SK-N-SH (cell line): ENCODE measurements at regions not wholly inside any gene's neighbourhood (a gene's known extent, or its start where the extent isn't known, plus 50 kb on each side); places are given as distances from the start of the nearest gene placed in this dataset.

Source experiments
- CTCF ChIA-PET: fragments of 300-600, 350-600 bp; formaldehyde crosslinking; extraction: SDS; loops from one replicate; lab custom pipeline; 2021; lab: Yijun Ruan, JAX
- POLR2A ChIA-PET: fragments of 350-600 bp; sonication (Branson Sonifier 250); formaldehyde crosslinking; extraction: SDS; loops from one replicate; lab custom pipeline; 2020; ENCODE audit warnings: antibody characterized with exemption, inconsistent platforms; lab: Yijun Ruan, JAX
- DNase-seq: peaks from one replicate; pipeline ENCODE4 v3.0.0; 2012
- H2AFZ ChIP-seq: fragments of 200-600 bp; sonication (generic); 2 replicates; pipeline ENCODE4 v1.8.1; 2016; ENCODE audit warnings: antibody characterized with exemption, mild to moderate bottlenecking, low read depth
- H3F3A ChIP-seq: fragments of 200-600 bp; sonication (generic); replicated peaks from 2 replicates; pipeline ENCODE3; 2016; ENCODE audit warnings: antibody characterized with exemption, mild to moderate bottlenecking; ENCODE audit not compliant: insufficient read depth
- H3K27ac ChIP-seq, 2 experiments: fragments of 200-500 bp in 1 of 2; fragments of 200-600 bp in 1 of 2; sonication (Bioruptor generic) in 1 of 2; sonication (generic), shearing (Covaris generic) in 1 of 2; 2 replicates each; pipeline versions ENCODE4 v1.5.1 to v1.6.1; 2014 to 2016; ENCODE audit warnings: low read depth in 2 of 2, inconsistent platforms in 1 of 2, low read length in 1 of 2, mild to moderate bottlenecking in 1 of 2, mixed read lengths in 1 of 2
- H3K27me3 ChIP-seq: fragments of 200-600 bp; sonication (generic), shearing (Covaris generic); 2 replicates; pipeline ENCODE4 v1.6.1; 2016; ENCODE audit warnings: mixed run types; ENCODE audit not compliant: insufficient read depth
- H3K36me3 ChIP-seq, 2 experiments: fragments of 200-500 bp in 1 of 2; fragments of 200-600 bp in 1 of 2; sonication (Bioruptor generic) in 1 of 2; sonication (generic) in 1 of 2; replicated peaks in 1 of 2; 2 replicates each; pipeline versions ENCODE3 to v1.5.1; 2014 to 2016; ENCODE audit warnings: low read length in 1 of 2, mild to moderate bottlenecking in 1 of 2; ENCODE audit not compliant: insufficient read depth in 2 of 2, control insufficient read depth in 1 of 2
- H3K4me1 ChIP-seq, 2 experiments: fragments of 200-500 bp in 1 of 2; fragments of 200-600 bp in 1 of 2; sonication (Bioruptor generic) in 1 of 2; sonication (generic), shearing (Covaris generic) in 1 of 2; 2 replicates each; pipeline versions ENCODE4 v1.5.1 to v1.6.1; 2014 to 2016; ENCODE audit warnings: low read depth in 1 of 2, low read length in 1 of 2, mixed run types in 1 of 2; ENCODE audit not compliant: insufficient read depth in 2 of 2, control insufficient read depth in 1 of 2
- H3K4me2 ChIP-seq: fragments of 200-600 bp; sonication (generic), shearing (Covaris generic); 2 replicates; pipeline ENCODE4 v1.6.1; 2017; ENCODE audit warnings: mixed run types
- H3K4me3 ChIP-seq, 2 experiments: fragments of 200-500 bp in 1 of 2; fragments of 200-600 bp in 1 of 2; sonication (Bioruptor generic) in 1 of 2; sonication (generic), shearing (Covaris generic) in 1 of 2; 2 replicates each; pipeline versions ENCODE4 v1.5.1 to v1.8.1; 2014 to 2016; ENCODE audit warnings: low read depth in 2 of 2, inconsistent platforms in 1 of 2, low read length in 1 of 2, mild to moderate bottlenecking in 1 of 2, mixed read lengths in 1 of 2, moderate library complexity in 1 of 2
- H3K79me2 ChIP-seq: fragments of 200-600 bp; sonication (generic); 2 replicates; pipeline ENCODE4 v1.8.1; 2017; ENCODE audit warnings: mild to moderate bottlenecking; ENCODE audit not compliant: insufficient read depth
- H3K9ac ChIP-seq: fragments of 200-600 bp; sonication (generic); 2 replicates; pipeline ENCODE4 v1.6.1; 2017; ENCODE audit warnings: mixed run types
- H3K9me2 ChIP-seq: fragments of 200-600 bp; sonication (generic); 2 replicates; pipeline ENCODE4 v1.6.1; 2017; ENCODE audit warnings: mixed run types
- H3K9me3 ChIP-seq: fragments of 200-600 bp; sonication (generic); 2 replicates; pipeline ENCODE4 v1.6.1; 2017; ENCODE audit warnings: mixed run types, mild to moderate bottlenecking, moderate library complexity
- H4K20me1 ChIP-seq: fragments of 200-600 bp; sonication (generic); 2 replicates; pipeline ENCODE4 v1.6.1; 2017; ENCODE audit warnings: mild to moderate bottlenecking, mixed run types; ENCODE audit not compliant: insufficient read depth
- GABPA ChIP-seq: IDR thresholded peaks from 2 replicates; pipeline ENCODE4 v1.4.0; 2012; ENCODE audit warnings: low read depth, mild to moderate bottlenecking
- JUND ChIP-seq: IDR thresholded peaks from 2 replicates; pipeline ENCODE4 v1.4.0; 2012
- MEF2A ChIP-seq: IDR thresholded peaks from 2 replicates; pipeline ENCODE4 v1.4.0; 2012; ENCODE audit warnings: low read depth, borderline replicate concordance
- NFIC ChIP-seq: IDR thresholded peaks from 2 replicates; pipeline ENCODE4 v1.4.0; 2012; ENCODE audit warnings: borderline replicate concordance
- POLR2AphosphoS5 ChIP-seq: IDR thresholded peaks from 2 replicates; pipeline ENCODE4 v1.6.1; 2012; ENCODE audit warnings: low read depth, low read length
- RAD21 ChIP-seq: IDR thresholded peaks from 2 replicates; pipeline ENCODE4 v1.6.1; 2012; ENCODE audit warnings: mild to moderate bottlenecking, low read length
- RXRA ChIP-seq: IDR thresholded peaks from 2 replicates; pipeline ENCODE4 v1.4.0; 2012; ENCODE audit warnings: low read depth, mild to moderate bottlenecking, borderline replicate concordance
- SIN3A ChIP-seq: IDR thresholded peaks from 2 replicates; pipeline ENCODE4 v1.6.1; 2012; ENCODE audit warnings: low read depth, mild to moderate bottlenecking, low read length, moderate library complexity, borderline replicate concordance
- SMC3 ChIP-seq: IDR thresholded peaks from 2 replicates; pipeline ENCODE4 v1.6.1; 2012; ENCODE audit warnings: low read depth, low read length, improper control_type of control experiment
- TAF1 ChIP-seq: IDR thresholded peaks from 2 replicates; pipeline ENCODE4 v1.6.1; 2012; ENCODE audit warnings: low read depth, mild to moderate bottlenecking, low read length, moderate library complexity, borderline replicate concordance
- WGBS: methylation state at CpG from one replicate; pipeline ENCODE4 v1.1.6; 2017; ENCODE audit warnings: low lambda C conversion rate; 5-methylcytosine and 5-hydroxymethylcytosine counted together
- TF ChIP-seq, protein P1 (sequence below): fragments of 200-600 bp; sonication (generic); IDR thresholded peaks from 2 replicates; pipeline ENCODE4 v1.6.1; 2017; ENCODE audit warnings: antibody characterized with exemption, mild to moderate bottlenecking, moderate library complexity
- TF ChIP-seq, protein P2 (sequence below): IDR thresholded peaks from 2 replicates; pipeline ENCODE4 v1.6.1; 2012; ENCODE audit warnings: mild to moderate bottlenecking, low read depth, low read length, moderate library complexity
- TF ChIP-seq, protein P3 (sequence below): IDR thresholded peaks from 2 replicates; pipeline ENCODE4 v1.4.0; 2012; ENCODE audit warnings: low read depth, borderline replicate concordance
- TF ChIP-seq, protein P4 (sequence below): IDR thresholded peaks from 2 replicates; pipeline ENCODE4 v1.4.0; 2012; ENCODE audit warnings: low read depth, borderline replicate concordance

DNA sequence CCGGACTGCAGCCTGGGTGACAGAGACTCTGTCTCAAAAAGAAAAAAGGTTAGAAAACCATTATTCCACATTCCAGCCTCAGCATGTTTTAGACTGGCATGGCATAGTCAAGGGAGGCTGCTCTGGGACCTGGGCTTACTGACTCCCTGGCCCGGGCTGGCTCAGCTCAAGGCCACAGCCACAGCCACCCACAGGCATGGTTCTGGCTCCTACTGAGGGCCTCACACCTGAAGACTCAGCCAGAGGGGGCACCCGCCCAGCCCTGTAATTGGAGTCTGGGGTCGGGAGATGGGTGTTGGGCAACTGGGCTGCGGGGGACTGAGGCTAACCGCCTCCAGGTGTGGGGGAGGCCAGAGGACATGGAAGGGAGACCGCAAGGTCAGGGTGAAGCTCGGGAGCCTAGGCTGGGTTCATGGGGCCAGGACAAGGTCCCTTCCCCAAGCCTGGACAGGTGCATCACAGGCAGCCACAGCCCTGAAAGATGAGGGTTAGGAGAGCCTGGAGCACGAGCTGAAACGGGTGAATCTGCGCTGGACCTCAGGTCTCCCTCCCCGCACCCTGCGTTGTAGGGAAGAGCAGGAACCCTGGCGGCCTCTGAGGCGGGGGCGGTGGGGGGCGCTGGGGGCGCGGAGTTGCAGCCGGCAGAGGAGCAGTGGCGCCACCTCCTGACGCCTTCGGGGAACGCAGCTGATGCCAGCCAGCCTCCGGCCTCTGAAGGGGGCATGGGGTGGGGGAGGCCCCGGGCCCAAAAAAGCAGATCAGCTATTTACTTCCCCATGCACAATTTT is 67.7 kb upstream of the SRSF6 start:
- ChIA-PET POLR2A (no interaction called here), CTCF (interaction anchor here (0.7 to 3.8 kb wide), 12 partner anchors 10 to 1692 kb away, joined by 3 to 9 read pairs (median 4); no protein-coding TSS in a partner anchor)
- Histone ChIP-seq H3K4me1 (no peaks in the 10 kb centered on the region; a peak in 1 of 4 replicates), H3K27me3 (no peaks in the 10 kb centered on the region), H4K20me1 (no peaks in the 10 kb centered on the region), H3K9ac (no peak overlapping the region), H3F3A (no peaks in the 10 kb centered on the region), H3K9me2 (no peaks in the 10 kb centered on the region), H2AFZ (no peak overlapping the region), H3K4me2 (no peak overlapping the region), H3K9me3 (no peaks in the 10 kb centered on the region), H3K36me3 (no peaks in the 10 kb centered on the region), H3K79me2 (no peaks in the 10 kb centered on the region), H3K4me3 (no peak overlapping the region; a peak in 1 of 4 replicates), H3K27ac (no peak overlapping the region)
- DNase-seq = peak; percentile 68
- 25% methylated on average over 16 of the region's 26 CpGs for WGBS
- TF ChIP-seq, protein P1, sequence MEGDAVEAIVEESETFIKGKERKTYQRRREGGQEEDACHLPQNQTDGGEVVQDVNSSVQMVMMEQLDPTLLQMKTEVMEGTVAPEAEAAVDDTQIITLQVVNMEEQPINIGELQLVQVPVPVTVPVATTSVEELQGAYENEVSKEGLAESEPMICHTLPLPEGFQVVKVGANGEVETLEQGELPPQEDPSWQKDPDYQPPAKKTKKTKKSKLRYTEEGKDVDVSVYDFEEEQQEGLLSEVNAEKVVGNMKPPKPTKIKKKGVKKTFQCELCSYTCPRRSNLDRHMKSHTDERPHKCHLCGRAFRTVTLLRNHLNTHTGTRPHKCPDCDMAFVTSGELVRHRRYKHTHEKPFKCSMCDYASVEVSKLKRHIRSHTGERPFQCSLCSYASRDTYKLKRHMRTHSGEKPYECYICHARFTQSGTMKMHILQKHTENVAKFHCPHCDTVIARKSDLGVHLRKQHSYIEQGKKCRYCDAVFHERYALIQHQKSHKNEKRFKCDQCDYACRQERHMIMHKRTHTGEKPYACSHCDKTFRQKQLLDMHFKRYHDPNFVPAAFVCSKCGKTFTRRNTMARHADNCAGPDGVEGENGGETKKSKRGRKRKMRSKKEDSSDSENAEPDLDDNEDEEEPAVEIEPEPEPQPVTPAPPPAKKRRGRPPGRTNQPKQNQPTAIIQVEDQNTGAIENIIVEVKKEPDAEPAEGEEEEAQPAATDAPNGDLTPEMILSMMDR = peak; percentile 35
- TF ChIP-seq SMC3 (no peak), RAD21 (peak; percentile 30; the same call in 1 of the 2 replicates)
- TF ChIP-seq, all 33 proteins: peak for 2

DNA sequence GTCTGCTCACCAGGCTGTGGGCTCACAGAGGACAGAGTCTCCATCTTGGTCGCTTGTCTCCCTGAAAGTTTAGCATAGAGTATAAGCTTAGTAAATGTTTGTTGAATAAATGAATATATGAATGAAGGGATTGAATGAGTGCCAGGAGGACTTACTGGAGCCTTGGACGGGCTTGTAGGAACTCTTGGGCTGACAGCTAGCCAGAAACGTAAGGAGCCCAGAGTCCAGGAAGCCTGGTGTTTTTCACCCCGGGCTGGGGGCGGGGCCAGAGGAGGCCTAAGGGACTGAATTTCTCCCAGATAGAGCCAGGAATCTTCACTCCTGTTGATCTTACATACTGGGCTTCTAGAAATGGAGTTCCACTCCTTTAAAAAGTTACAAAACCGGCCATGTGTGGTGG is 68.5 kb upstream of the SRSF6 start:
- POLR2A ChIA-PET = no interaction called here
- CTCF ChIA-PET = interaction anchor here (0.9 to 3.8 kb wide), 2 partner anchors 20 to 801 kb away, joined by 3 to 9 read pairs; no protein-coding TSS in a partner anchor

More for the DNA sequence above, 68.5 kb upstream of the SRSF6 start:
- 19% methylated on average over 6 of the region's 6 CpGs for WGBS
- Histone ChIP-seq H3K9me3 (no peaks in the 10 kb centered on the region), H3K9me2 (no peaks in the 10 kb centered on the region), H3K9ac (no peak overlapping the region), H3K4me3 (no peak overlapping the region)
- TF ChIP-seq SIN3A (no peak), SMC3 (no peak), RAD21 (no peak), MEF2A (no peak), RXRA (no peak), TAF1 (no peak), GABPA (no peak), JUND (no peak), NFIC (no peak), POLR2AphosphoS5 (no peak)
- TF ChIP-seq, protein P2, sequence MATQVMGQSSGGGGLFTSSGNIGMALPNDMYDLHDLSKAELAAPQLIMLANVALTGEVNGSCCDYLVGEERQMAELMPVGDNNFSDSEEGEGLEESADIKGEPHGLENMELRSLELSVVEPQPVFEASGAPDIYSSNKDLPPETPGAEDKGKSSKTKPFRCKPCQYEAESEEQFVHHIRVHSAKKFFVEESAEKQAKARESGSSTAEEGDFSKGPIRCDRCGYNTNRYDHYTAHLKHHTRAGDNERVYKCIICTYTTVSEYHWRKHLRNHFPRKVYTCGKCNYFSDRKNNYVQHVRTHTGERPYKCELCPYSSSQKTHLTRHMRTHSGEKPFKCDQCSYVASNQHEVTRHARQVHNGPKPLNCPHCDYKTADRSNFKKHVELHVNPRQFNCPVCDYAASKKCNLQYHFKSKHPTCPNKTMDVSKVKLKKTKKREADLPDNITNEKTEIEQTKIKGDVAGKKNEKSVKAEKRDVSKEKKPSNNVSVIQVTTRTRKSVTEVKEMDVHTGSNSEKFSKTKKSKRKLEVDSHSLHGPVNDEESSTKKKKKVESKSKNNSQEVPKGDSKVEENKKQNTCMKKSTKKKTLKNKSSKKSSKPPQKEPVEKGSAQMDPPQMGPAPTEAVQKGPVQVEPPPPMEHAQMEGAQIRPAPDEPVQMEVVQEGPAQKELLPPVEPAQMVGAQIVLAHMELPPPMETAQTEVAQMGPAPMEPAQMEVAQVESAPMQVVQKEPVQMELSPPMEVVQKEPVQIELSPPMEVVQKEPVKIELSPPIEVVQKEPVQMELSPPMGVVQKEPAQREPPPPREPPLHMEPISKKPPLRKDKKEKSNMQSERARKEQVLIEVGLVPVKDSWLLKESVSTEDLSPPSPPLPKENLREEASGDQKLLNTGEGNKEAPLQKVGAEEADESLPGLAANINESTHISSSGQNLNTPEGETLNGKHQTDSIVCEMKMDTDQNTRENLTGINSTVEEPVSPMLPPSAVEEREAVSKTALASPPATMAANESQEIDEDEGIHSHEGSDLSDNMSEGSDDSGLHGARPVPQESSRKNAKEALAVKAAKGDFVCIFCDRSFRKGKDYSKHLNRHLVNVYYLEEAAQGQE = no peak
- TF ChIP-seq, protein P3, sequence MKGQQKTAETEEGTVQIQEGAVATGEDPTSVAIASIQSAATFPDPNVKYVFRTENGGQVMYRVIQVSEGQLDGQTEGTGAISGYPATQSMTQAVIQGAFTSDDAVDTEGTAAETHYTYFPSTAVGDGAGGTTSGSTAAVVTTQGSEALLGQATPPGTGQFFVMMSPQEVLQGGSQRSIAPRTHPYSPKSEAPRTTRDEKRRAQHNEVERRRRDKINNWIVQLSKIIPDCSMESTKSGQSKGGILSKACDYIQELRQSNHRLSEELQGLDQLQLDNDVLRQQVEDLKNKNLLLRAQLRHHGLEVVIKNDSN = no peak
- TF ChIP-seq, protein P4, sequence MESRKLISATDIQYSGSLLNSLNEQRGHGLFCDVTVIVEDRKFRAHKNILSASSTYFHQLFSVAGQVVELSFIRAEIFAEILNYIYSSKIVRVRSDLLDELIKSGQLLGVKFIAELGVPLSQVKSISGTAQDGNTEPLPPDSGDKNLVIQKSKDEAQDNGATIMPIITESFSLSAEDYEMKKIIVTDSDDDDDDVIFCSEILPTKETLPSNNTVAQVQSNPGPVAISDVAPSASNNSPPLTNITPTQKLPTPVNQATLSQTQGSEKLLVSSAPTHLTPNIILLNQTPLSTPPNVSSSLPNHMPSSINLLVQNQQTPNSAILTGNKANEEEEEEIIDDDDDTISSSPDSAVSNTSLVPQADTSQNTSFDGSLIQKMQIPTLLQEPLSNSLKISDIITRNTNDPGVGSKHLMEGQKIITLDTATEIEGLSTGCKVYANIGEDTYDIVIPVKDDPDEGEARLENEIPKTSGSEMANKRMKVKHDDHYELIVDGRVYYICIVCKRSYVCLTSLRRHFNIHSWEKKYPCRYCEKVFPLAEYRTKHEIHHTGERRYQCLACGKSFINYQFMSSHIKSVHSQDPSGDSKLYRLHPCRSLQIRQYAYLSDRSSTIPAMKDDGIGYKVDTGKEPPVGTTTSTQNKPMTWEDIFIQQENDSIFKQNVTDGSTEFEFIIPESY = no peak
- TF ChIP-seq, all 33 proteins: peak for 0
- Histone ChIP-seq H3K4me1 (no peaks in the 10 kb centered on the region; a peak in 1 of 4 replicates), H3K27ac (no peak overlapping the region), H3K79me2 (no peaks in the 10 kb centered on the region), H3K36me3 (no peaks in the 10 kb centered on the region), H3F3A (no peaks in the 10 kb centered on the region), H4K20me1 (no peaks in the 10 kb centered on the region), H3K27me3 (no peaks in the 10 kb centered on the region), H2AFZ (no peak overlapping the region), H3K4me2 (no peak overlapping the region)
- DNase-seq = no peak
